GM12878 (cell line): ENCODE measurements at regions not wholly inside any gene's neighbourhood (a gene's known extent, or its start where the extent isn't known, plus 50 kb on each side); places are given as distances from the start of the nearest gene placed in this dataset.

Experiments used
- BHLHE40 ChIP-seq, 2 experiments: fragments of 450-650 bp in 1 of 2; IDR thresholded peaks; 2 replicates each; pipeline ENCODE4 v1.6.1; 2011 to 2017; ENCODE audit warnings: low read depth in 2 of 2, borderline replicate concordance in 1 of 2, improper control_type of control experiment in 1 of 2, low read length in 1 of 2, mild to moderate bottlenecking in 1 of 2
- EGR1 ChIP-seq, 2 experiments: IDR thresholded peaks; 1 replicate in 1 of 2; 2 replicates in 1 of 2; pipeline ENCODE4 v1.6.1; 2011 to 2012; ENCODE audit warnings: low read depth in 2 of 2, low read length in 2 of 2, borderline replicate concordance in 1 of 2, mild to moderate bottlenecking in 1 of 2, moderate library complexity in 1 of 2
- EZH2 ChIP-seq: IDR thresholded peaks from 2 replicates; pipeline ENCODE4 v1.6.1; 2012; ENCODE audit warnings: low read depth, mild to moderate bottlenecking, control low read depth, inconsistent platforms, low read length, borderline replicate concordance; ENCODE audit not compliant: control insufficient read depth
- FOXM1 ChIP-seq: IDR thresholded peaks from 2 replicates; pipeline ENCODE4 v1.6.1; 2012; ENCODE audit warnings: low read depth, mild to moderate bottlenecking, inconsistent platforms, low read length, moderate library complexity
- NFYB ChIP-seq: IDR thresholded peaks from 2 replicates; pipeline ENCODE4 v1.6.1; 2011; ENCODE audit warnings: low read depth, mild to moderate bottlenecking, low read length, improper control_type of control experiment, moderate library complexity; ENCODE audit not compliant: insufficient read depth
- NRF1 ChIP-seq: conservative IDR thresholded peaks from 2 replicates; pipeline ENCODE4 v1.6.1; 2011; ENCODE audit warnings: mild to moderate bottlenecking, low read depth, low read length, improper control_type of control experiment
- SIX5 ChIP-seq: IDR thresholded peaks from 2 replicates; pipeline ENCODE4 v1.6.1; 2011; ENCODE audit warnings: mild to moderate bottlenecking, low read depth, low read length, moderate library complexity; ENCODE audit not compliant: severe bottlenecking
- STAT3 ChIP-seq: IDR thresholded peaks from 2 replicates; pipeline ENCODE4 v1.6.1; 2011; ENCODE audit warnings: low read depth, low read length, improper control_type of control experiment
- SUZ12 ChIP-seq: fragments of 200-600 bp; sonication (generic); IDR thresholded peaks from one replicate; pipeline ENCODE4 v1.6.1; 2018; ENCODE audit warnings: antibody characterized with exemption, mild to moderate bottlenecking; ENCODE audit not compliant: unreplicated experiment
- TARDBP ChIP-seq: IDR thresholded peaks from 2 replicates; pipeline ENCODE4 v1.6.1; 2016; ENCODE audit warnings: borderline replicate concordance
- TCF3 ChIP-seq: IDR thresholded peaks from 2 replicates; pipeline ENCODE4 v1.6.1; 2012; ENCODE audit warnings: low read depth, mild to moderate bottlenecking, low read length, borderline replicate concordance; ENCODE audit not compliant: insufficient read depth
- TF ChIP-seq, protein P1 (sequence below): IDR thresholded peaks from 2 replicates; pipeline ENCODE4 v1.6.1; 2011; ENCODE audit warnings: borderline replicate concordance, low read depth, mild to moderate bottlenecking, moderate library complexity, low read length; ENCODE audit not compliant: insufficient read depth, poor library complexity, severe bottlenecking

GRCh38 chr2:174681099-174682006, 82.9 kb downstream of the CHRNA1 start (continued):
- TF ChIP-seq, protein P1, sequence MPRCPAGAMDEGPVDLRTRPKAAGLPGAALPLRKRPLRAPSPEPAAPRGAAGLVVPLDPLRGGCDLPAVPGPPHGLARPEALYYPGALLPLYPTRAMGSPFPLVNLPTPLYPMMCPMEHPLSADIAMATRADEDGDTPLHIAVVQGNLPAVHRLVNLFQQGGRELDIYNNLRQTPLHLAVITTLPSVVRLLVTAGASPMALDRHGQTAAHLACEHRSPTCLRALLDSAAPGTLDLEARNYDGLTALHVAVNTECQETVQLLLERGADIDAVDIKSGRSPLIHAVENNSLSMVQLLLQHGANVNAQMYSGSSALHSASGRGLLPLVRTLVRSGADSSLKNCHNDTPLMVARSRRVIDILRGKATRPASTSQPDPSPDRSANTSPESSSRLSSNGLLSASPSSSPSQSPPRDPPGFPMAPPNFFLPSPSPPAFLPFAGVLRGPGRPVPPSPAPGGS = no peak
- no peak for TF ChIP-seq SIX5
- no peak for TF ChIP-seq NRF1
- TF ChIP-seq BHLHE40 (IDR thresholded peaks at IDR 0.05; ENCODE audit: borderline replicate concordance in 1 of 2, low read depth in 2 of 2, low read length in 1 of 2) = no peak
- TF ChIP-seq TARDBP = no peak
- TF ChIP-seq SUZ12 = no peak
- no peak for TF ChIP-seq EGR1 (IDR thresholded peaks at IDR 0.05; ENCODE audit: borderline replicate concordance in 1 of 2, low read depth in 2 of 2, low read length in 2 of 2)
- no peak for TF ChIP-seq FOXM1
- no peak for TF ChIP-seq EZH2
- TF ChIP-seq STAT3 = no peak
- no peak for TF ChIP-seq NFYB
- TF ChIP-seq TCF3 = no peak
